GM10248 (cell line): ENCODE measurements at regions not wholly inside any gene's neighbourhood (a gene's known extent, or its start where the extent isn't known, plus 50 kb on each side); places are given as distances from the start of the nearest gene placed in this dataset.

ENCODE experiments used
- CTCF ChIA-PET: fragments of 300-600 bp; sonication (Branson Sonifier 250); formaldehyde crosslinking; extraction: SDS; loops from one replicate; lab custom pipeline; 2021; ENCODE audit warnings: antibody characterized with exemption; lab: Yijun Ruan, JAX
- POLR2A ChIA-PET: fragments of 350-650 bp; sonication (Branson Sonifier 250); formaldehyde crosslinking; extraction: SDS; loops from one replicate; lab custom pipeline; 2020; ENCODE audit warnings: antibody characterized with exemption; lab: Yijun Ruan, JAX
- DNase-seq: peaks from one replicate; pipeline ENCODE4 v3.0.0; 2012; ENCODE audit errors: extremely low spot score
- CTCF ChIP-seq: IDR thresholded peaks from 2 replicates; pipeline ENCODE4 v1.5.1; 2012; ENCODE audit warnings: mild to moderate bottlenecking, low read depth; ENCODE audit errors: extremely low read depth, missing control alignments, control extremely low read depth

- DNase-seq, result no peak
- ChIA-PET CTCF (no interaction called here), POLR2A (no interaction called here)
- no peak for TF ChIP-seq CTCF
Measured at GRCh38 chr6:14757418-14757817, 488.5 kb upstream of the JARID2 start.

- POLR2A ChIA-PET, result no interaction called here
Measured at GRCh38 chr6:14758421-14759081, 487.3 kb upstream of the JARID2 start.

GRCh38 chr6:14759976-14760672, 485.7 kb upstream of the JARID2 start:
- ChIA-PET POLR2A (no interaction called here), CTCF (interaction anchor here (0.9 kb wide), 3 partner anchors 15 to 28 kb away, joined by 3 to 5 read pairs (median 3); no protein-coding TSS in a partner anchor)
- DNase-seq, result peak; percentile 46
- TF ChIP-seq CTCF, result no peak

More at GRCh38 chr6:14758421-14759081, 487.3 kb upstream of the JARID2 start:
- CTCF ChIA-PET, result no interaction called here
- DNase-seq, result no peak
- no peak for TF ChIP-seq CTCF

GRCh38 chr6:14762077-14762476, 483.8 kb upstream of the JARID2 start:
- DNase-seq, result no peak
- TF ChIP-seq CTCF, result no peak
- ChIA-PET POLR2A (no interaction called here), CTCF (no interaction called here)

GRCh38 chr6:14763139-14763538, 482.7 kb upstream of the JARID2 start:
- POLR2A ChIA-PET, result no interaction called here

GRCh38 chr6:14763616-14764015, 482.3 kb upstream of the JARID2 start:
- DNase-seq, result no peak
- CTCF ChIA-PET, result no interaction called here
- POLR2A ChIA-PET, result no interaction called here
- TF ChIP-seq CTCF, result no peak

More at GRCh38 chr6:14763139-14763538, 482.7 kb upstream of the JARID2 start:
- TF ChIP-seq CTCF, result no peak
- DNase-seq, result no peak
- CTCF ChIA-PET, result no interaction called here
